Liver (tissue), 8 donors: ENCODE measurements at regions not wholly inside any gene's neighbourhood (a gene's known extent, or its start where the extent isn't known, plus 50 kb on each side); places are given as distances from the start of the nearest gene placed in this dataset.

Source experiments
- DNase-seq: peaks from one replicate; pipeline ENCODE4 v3.0.0-alpha.2; 2017; ENCODE audit warnings: low spot score
- H3K27ac ChIP-seq, 2 donors: one replicate each; pipeline ENCODE4 v1.7.0; 2013; ENCODE audit warnings: inconsistent platforms in 2 of 2, low read length in 2 of 2, control low read depth in 1 of 2, low read depth in 1 of 2, mild to moderate bottlenecking in 1 of 2
- H3K27me3 ChIP-seq, 4 donors: one replicate each; pipeline versions ENCODE4 v1.6.1 to v1.7.0; 2013; ENCODE audit warnings: low read length in 3 of 4, inconsistent platforms in 1 of 4, mild to moderate bottlenecking in 1 of 4, moderate library complexity in 1 of 4; ENCODE audit not compliant: control insufficient read depth in 4 of 4, insufficient read depth in 4 of 4
- H3K36me3 ChIP-seq, 4 donors: one replicate each; pipeline versions ENCODE4 v1.6.1 to v1.7.0; 2013; ENCODE audit warnings: low read length in 3 of 4, mild to moderate bottlenecking in 3 of 4, low read depth in 1 of 4, moderate library complexity in 1 of 4; ENCODE audit not compliant: control insufficient read depth in 4 of 4, insufficient read depth in 3 of 4
- H3K4me1 ChIP-seq, 4 donors: one replicate each; pipeline versions ENCODE4 v1.6.1 to v1.7.0; 2013; ENCODE audit warnings: low read length in 3 of 4, mild to moderate bottlenecking in 3 of 4, moderate library complexity in 1 of 4; ENCODE audit not compliant: control insufficient read depth in 4 of 4, insufficient read depth in 4 of 4
- H3K4me3 ChIP-seq, 3 donors: one replicate each; pipeline versions ENCODE4 v1.6.1 to v1.7.0; 2013; ENCODE audit warnings: low read length in 3 of 3, control low read depth in 1 of 3, low read depth in 1 of 3, mild to moderate bottlenecking in 1 of 3
- H3K9ac ChIP-seq, 2 donors: one replicate each; pipeline ENCODE4 v1.7.0; 2013; ENCODE audit warnings: low read length in 2 of 2, mild to moderate bottlenecking in 2 of 2, moderate library complexity in 2 of 2, control low read depth in 1 of 2, low read depth in 1 of 2
- H3K9me3 ChIP-seq, 4 donors: one replicate each; pipeline versions ENCODE4 v1.6.1 to v1.7.0; 2013; ENCODE audit warnings: low read length in 3 of 4; ENCODE audit not compliant: control insufficient read depth in 4 of 4
- ATF3 ChIP-seq: IDR thresholded peaks from 2 replicates; pipeline ENCODE4 v1.6.1; 2016; ENCODE audit warnings: antibody characterized with exemption
- CTCF ChIP-seq: fragments of 150-350 bp; IDR thresholded peaks from 2 replicates; pipeline ENCODE4 v1.5.1; 2017; ENCODE audit warnings: improper control_type of control experiment, low read depth, low read length; ENCODE audit not compliant: missing input control
- EGR1 ChIP-seq, 2 donors: IDR thresholded peaks; 2 replicates each; pipeline ENCODE4 v1.6.1; 2016 to 2018; ENCODE audit warnings: antibody characterized with exemption in 2 of 2, low read depth in 2 of 2
- FOXA1 ChIP-seq: IDR thresholded peaks from 2 replicates; pipeline ENCODE4 v1.6.1; 2016; ENCODE audit warnings: antibody characterized with exemption
- FOXA2 ChIP-seq: IDR thresholded peaks from 2 replicates; pipeline ENCODE4 v1.6.1; 2016; ENCODE audit warnings: antibody characterized with exemption
- GABPA ChIP-seq, 2 donors: IDR thresholded peaks in 1 of 2; conservative IDR thresholded peaks in 1 of 2; 2 replicates each; pipeline ENCODE4 v1.6.1; 2016; ENCODE audit warnings: antibody characterized with exemption in 2 of 2, mild to moderate bottlenecking in 1 of 2, moderate library complexity in 1 of 2
- HNF4A ChIP-seq, 2 donors: conservative IDR thresholded peaks; 2 replicates each; pipeline ENCODE4 v1.6.1; 2016; ENCODE audit warnings: antibody characterized with exemption in 2 of 2, mild to moderate bottlenecking in 2 of 2
- HNF4G ChIP-seq: IDR thresholded peaks from 2 replicates; pipeline ENCODE4 v1.6.1; 2016; ENCODE audit warnings: antibody characterized with exemption
- NR2F2 ChIP-seq: IDR thresholded peaks from 2 replicates; pipeline ENCODE4 v1.6.1; 2016; ENCODE audit warnings: antibody characterized with exemption
- RAD21 ChIP-seq, 2 donors: IDR thresholded peaks; 2 replicates each; pipeline ENCODE4 v1.6.1; 2016; ENCODE audit warnings: antibody characterized with exemption in 2 of 2, mild to moderate bottlenecking in 2 of 2
- RXRA ChIP-seq, 2 donors: IDR thresholded peaks; 2 replicates each; pipeline ENCODE4 v1.6.1; 2017 to 2018; ENCODE audit warnings: antibody characterized with exemption in 2 of 2, mild to moderate bottlenecking in 1 of 2
- SP1 ChIP-seq: IDR thresholded peaks from 2 replicates; pipeline ENCODE4 v1.6.1; 2018; ENCODE audit warnings: antibody characterized with exemption, mild to moderate bottlenecking
- TAF1 ChIP-seq: conservative IDR thresholded peaks from 2 replicates; pipeline ENCODE4 v1.6.1; 2016; ENCODE audit warnings: antibody characterized with exemption, mild to moderate bottlenecking
- YY1 ChIP-seq: IDR thresholded peaks from 2 replicates; pipeline ENCODE4 v1.6.1; 2016; ENCODE audit warnings: antibody characterized with exemption, mild to moderate bottlenecking
- WGBS: extraction: QIAGEN DNeasy Blood & Tissue Kit; methylation state at CpG from one replicate; pipeline ENCODE4 v1.1.7; 2013; 5-methylcytosine and 5-hydroxymethylcytosine counted together
- TF ChIP-seq, protein P1 (sequence below): IDR thresholded peaks from 2 replicates; pipeline ENCODE4 v1.6.1; 2016; ENCODE audit warnings: antibody characterized with exemption
- TF ChIP-seq, protein P2 (sequence below): IDR thresholded peaks from 2 replicates; pipeline ENCODE4 v1.6.1; 2016; ENCODE audit warnings: antibody characterized with exemption, mild to moderate bottlenecking
- TF ChIP-seq, protein P3 (sequence below): IDR thresholded peaks from 2 replicates; pipeline ENCODE4 v1.6.1; 2016; ENCODE audit warnings: antibody characterized with exemption
- donor health status: healthy.
- donor health status: healthy.
- donor health status: healthy.
- donor health status: healthy.
- donor health status: healthy.

DNA sequence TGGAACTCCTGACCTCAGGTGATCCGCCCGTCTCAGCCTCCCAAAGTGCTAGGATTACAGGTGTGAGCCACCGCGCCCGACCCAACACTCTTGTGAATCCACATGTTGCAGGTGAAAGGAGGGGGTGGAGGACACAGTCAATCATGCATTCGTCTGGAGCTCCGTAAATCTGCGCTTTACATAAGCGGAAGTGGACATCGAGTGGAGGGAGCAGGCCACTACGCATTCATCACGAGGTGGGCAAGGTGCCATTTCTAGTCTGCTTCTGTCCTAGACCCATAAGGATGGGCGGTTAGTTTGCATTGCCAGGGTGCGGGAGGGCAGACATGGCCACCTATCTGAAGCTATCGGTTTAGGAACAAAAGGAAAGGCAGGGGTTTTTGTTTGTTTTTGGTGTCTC is 225.2 kb upstream of the TCERG1L start:
- no peaks in the 10 kb centered on the region for H3K27me3 ChIP-seq
- H3K4me1 ChIP-seq: no peaks in the 10 kb centered on the region
- no peaks in the 10 kb centered on the region for H3K9me3 ChIP-seq
- 89% methylated on average over 15 of the region's 15 CpGs for WGBS
- no peak overlapping the region for H3K27ac ChIP-seq
- no peak overlapping the region for H3K4me3 ChIP-seq
- no peaks in the 10 kb centered on the region for H3K36me3 ChIP-seq
- TF ChIP-seq, protein P1, sequence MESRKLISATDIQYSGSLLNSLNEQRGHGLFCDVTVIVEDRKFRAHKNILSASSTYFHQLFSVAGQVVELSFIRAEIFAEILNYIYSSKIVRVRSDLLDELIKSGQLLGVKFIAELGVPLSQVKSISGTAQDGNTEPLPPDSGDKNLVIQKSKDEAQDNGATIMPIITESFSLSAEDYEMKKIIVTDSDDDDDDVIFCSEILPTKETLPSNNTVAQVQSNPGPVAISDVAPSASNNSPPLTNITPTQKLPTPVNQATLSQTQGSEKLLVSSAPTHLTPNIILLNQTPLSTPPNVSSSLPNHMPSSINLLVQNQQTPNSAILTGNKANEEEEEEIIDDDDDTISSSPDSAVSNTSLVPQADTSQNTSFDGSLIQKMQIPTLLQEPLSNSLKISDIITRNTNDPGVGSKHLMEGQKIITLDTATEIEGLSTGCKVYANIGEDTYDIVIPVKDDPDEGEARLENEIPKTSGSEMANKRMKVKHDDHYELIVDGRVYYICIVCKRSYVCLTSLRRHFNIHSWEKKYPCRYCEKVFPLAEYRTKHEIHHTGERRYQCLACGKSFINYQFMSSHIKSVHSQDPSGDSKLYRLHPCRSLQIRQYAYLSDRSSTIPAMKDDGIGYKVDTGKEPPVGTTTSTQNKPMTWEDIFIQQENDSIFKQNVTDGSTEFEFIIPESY: no peak
- TF ChIP-seq, protein P2, sequence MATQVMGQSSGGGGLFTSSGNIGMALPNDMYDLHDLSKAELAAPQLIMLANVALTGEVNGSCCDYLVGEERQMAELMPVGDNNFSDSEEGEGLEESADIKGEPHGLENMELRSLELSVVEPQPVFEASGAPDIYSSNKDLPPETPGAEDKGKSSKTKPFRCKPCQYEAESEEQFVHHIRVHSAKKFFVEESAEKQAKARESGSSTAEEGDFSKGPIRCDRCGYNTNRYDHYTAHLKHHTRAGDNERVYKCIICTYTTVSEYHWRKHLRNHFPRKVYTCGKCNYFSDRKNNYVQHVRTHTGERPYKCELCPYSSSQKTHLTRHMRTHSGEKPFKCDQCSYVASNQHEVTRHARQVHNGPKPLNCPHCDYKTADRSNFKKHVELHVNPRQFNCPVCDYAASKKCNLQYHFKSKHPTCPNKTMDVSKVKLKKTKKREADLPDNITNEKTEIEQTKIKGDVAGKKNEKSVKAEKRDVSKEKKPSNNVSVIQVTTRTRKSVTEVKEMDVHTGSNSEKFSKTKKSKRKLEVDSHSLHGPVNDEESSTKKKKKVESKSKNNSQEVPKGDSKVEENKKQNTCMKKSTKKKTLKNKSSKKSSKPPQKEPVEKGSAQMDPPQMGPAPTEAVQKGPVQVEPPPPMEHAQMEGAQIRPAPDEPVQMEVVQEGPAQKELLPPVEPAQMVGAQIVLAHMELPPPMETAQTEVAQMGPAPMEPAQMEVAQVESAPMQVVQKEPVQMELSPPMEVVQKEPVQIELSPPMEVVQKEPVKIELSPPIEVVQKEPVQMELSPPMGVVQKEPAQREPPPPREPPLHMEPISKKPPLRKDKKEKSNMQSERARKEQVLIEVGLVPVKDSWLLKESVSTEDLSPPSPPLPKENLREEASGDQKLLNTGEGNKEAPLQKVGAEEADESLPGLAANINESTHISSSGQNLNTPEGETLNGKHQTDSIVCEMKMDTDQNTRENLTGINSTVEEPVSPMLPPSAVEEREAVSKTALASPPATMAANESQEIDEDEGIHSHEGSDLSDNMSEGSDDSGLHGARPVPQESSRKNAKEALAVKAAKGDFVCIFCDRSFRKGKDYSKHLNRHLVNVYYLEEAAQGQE: no peak
- TF ChIP-seq SP1: no peak
- TF ChIP-seq FOXA1: no peak
- no peak for TF ChIP-seq TAF1
- no peak for TF ChIP-seq NR2F2
- TF ChIP-seq GABPA (IDR thresholded peaks at IDR 0.05 in 1 of 2, conservative IDR thresholded peaks at IDR 0.05 in 1 of 2): no peak
- TF ChIP-seq ATF3: no peak
- no peak for TF ChIP-seq RAD21 (IDR thresholded peaks at IDR 0.05)
- no peak for TF ChIP-seq YY1
- TF ChIP-seq RXRA (IDR thresholded peaks at IDR 0.05): no peak
- no peak for TF ChIP-seq HNF4A (conservative IDR thresholded peaks at IDR 0.05)
- no peak for TF ChIP-seq CTCF
- no peak for TF ChIP-seq FOXA2
- no peak for TF ChIP-seq HNF4G
- no peak for TF ChIP-seq EGR1 (IDR thresholded peaks at IDR 0.05; ENCODE audit: low read depth in 2 of 2)
- TF ChIP-seq, protein P3, sequence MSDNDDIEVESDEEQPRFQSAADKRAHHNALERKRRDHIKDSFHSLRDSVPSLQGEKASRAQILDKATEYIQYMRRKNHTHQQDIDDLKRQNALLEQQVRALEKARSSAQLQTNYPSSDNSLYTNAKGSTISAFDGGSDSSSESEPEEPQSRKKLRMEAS: no peak
- no peak for DNase-seq
- H3K9ac ChIP-seq: no peak overlapping the region

GRCh38 chr10:131537281-131537680 is 225.8 kb upstream of the TCERG1L start:
- no peak for DNase-seq
- Histone ChIP-seq H3K4me1 (no peaks in the 10 kb centered on the region), H3K4me3 (no peak overlapping the region), H3K9ac (no peak overlapping the region), H3K36me3 (no peaks in the 10 kb centered on the region), H3K27me3 (no peaks in the 10 kb centered on the region), H3K9me3 (no peaks in the 10 kb centered on the region), H3K27ac (no peak overlapping the region)
- 59% methylated on average over 1 of the region's 1 CpG for WGBS
- TF ChIP-seq YY1 (no peak), HNF4G (no peak), HNF4A (conservative IDR thresholded peaks at IDR 0.05) (no peak), TAF1 (no peak), CTCF (no peak), FOXA2 (no peak), FOXA1 (no peak), ATF3 (no peak)
- TF ChIP-seq, protein P1: no peak
